Endothelial cell of umbilical vein (primary cell): ENCODE measurements at regions not wholly inside any gene's neighbourhood (a gene's known extent, or its start where the extent isn't known, plus 50 kb on each side); places are given as distances from the start of the nearest gene placed in this dataset.
"Not testable (repeated sequence)": the region's sequence is repeated elsewhere in the genome, so short reads cannot be mapped to it uniquely, and the experiment has no call there.

Experiments used
- BruUV-seq: library from RNA; stranded (reverse); fragments of 400-500 nt; replicated peaks from 2 replicates; lab custom pipeline; 2021; lab: Mats Ljungman, UMichigan
- CTCF ChIA-PET: fragments of 300-600, 350-600 bp; sonication (Branson Sonifier 250); formaldehyde crosslinking; loops from one replicate; lab custom pipeline; 2021; ENCODE audit warnings: antibody characterized with exemption, inconsistent platforms; lab: Charles Lee
- POLR2A ChIA-PET: fragments of 300-600, 350-600 bp; sonication (Branson Sonifier 250); formaldehyde crosslinking; loops from one replicate; lab custom pipeline; 2021; ENCODE audit warnings: antibody characterized with exemption, inconsistent platforms; lab: Charles Lee
- DNase-seq: peaks from one replicate; pipeline ENCODE4 v3.0.0-alpha.2; 2011; ENCODE audit warnings: low read depth, low spot score
- FAIRE-seq: peaks from 2 replicates; lab custom pipeline; 2011; peaks lifted over from hg19 to GRCh38; lab: Jason Lieb, UNC
- H2AFZ ChIP-seq: 2 replicates; pipeline ENCODE4 v1.6.0; 2012; ENCODE audit warnings: low read depth, low read length, control low read depth, inconsistent platforms
- H3K27ac ChIP-seq: 2 replicates; pipeline ENCODE4 v1.5.1; 2011; ENCODE audit warnings: low read depth, mild to moderate bottlenecking, control low read depth, low read length, moderate library complexity; ENCODE audit not compliant: insufficient read depth
- H3K27me3 ChIP-seq, 2 experiments: 2 replicates each; pipeline versions ENCODE4 v1.6.0 to v1.6.1; 2011; ENCODE audit warnings: low read length in 2 of 2, mixed read lengths in 1 of 2; ENCODE audit not compliant: control insufficient read depth in 2 of 2, insufficient read depth in 2 of 2
- H3K36me3 ChIP-seq, 2 experiments: 2 replicates in 1 of 2; 3 replicates in 1 of 2; pipeline ENCODE4 v1.5.1; 2011; ENCODE audit warnings: low read length in 2 of 2, mild to moderate bottlenecking in 1 of 2, moderate library complexity in 1 of 2; ENCODE audit not compliant: control insufficient read depth in 2 of 2, insufficient read depth in 2 of 2; ENCODE audit errors: extremely low read depth in 1 of 2
- H3K4me1 ChIP-seq: 3 replicates; pipeline ENCODE4 v1.5.1; 2011; ENCODE audit warnings: mild to moderate bottlenecking, low read length; ENCODE audit not compliant: control insufficient read depth, insufficient read depth; ENCODE audit errors: extremely low read depth
- H3K4me2 ChIP-seq: 2 replicates; pipeline ENCODE4 v1.6.1; 2011; ENCODE audit warnings: low read length, control low read depth, mixed read lengths; ENCODE audit not compliant: insufficient read depth
- H3K4me3 ChIP-seq, 3 experiments: fragments of 200-600 bp in 1 of 3; sonication (generic), shearing (Covaris generic) in 1 of 3; replicated peaks in 1 of 3; 2 replicates each; pipeline ENCODE4 v1.5.1; 2011 to 2016; ENCODE audit warnings: control low read depth in 3 of 3, low read length in 3 of 3, mild to moderate bottlenecking in 2 of 3, inconsistent platforms in 1 of 3, low read depth in 1 of 3, moderate library complexity in 1 of 3; ENCODE audit not compliant: insufficient read depth in 1 of 3
- H3K79me2 ChIP-seq: 2 replicates; pipeline ENCODE4 v1.6.0; 2012; ENCODE audit warnings: low read length, inconsistent platforms; ENCODE audit not compliant: control insufficient read depth, insufficient read depth
- H3K9ac ChIP-seq: replicated peaks from 2 replicates; pipeline ENCODE3; 2011; ENCODE audit warnings: low read length, control low read depth; ENCODE audit not compliant: insufficient read depth; ENCODE audit errors: extremely low read depth
- H3K9me1 ChIP-seq: replicated peaks from 3 replicates; pipeline ENCODE4 v1.6.0; 2011; ENCODE audit warnings: mild to moderate bottlenecking, low read length; ENCODE audit not compliant: control insufficient read depth, insufficient read depth; ENCODE audit errors: extremely low read depth
- H3K9me3 ChIP-seq: replicated peaks from 2 replicates; pipeline ENCODE4 v1.5.1; 2012; ENCODE audit warnings: low read length, inconsistent platforms; ENCODE audit not compliant: control insufficient read depth, insufficient read depth
- H4K20me1 ChIP-seq: replicated peaks from 2 replicates; pipeline ENCODE3; 2011; ENCODE audit warnings: mild to moderate bottlenecking, low read length; ENCODE audit not compliant: control insufficient read depth, insufficient read depth; ENCODE audit errors: extremely low read depth
- GATA2 ChIP-seq: IDR thresholded peaks from 2 replicates; pipeline ENCODE4 v1.7.0; 2011; ENCODE audit warnings: low read depth, mild to moderate bottlenecking, moderate library complexity, mixed read lengths, low read length; ENCODE audit not compliant: insufficient read length, insufficient read depth
- JUN ChIP-seq: IDR thresholded peaks from 2 replicates; pipeline ENCODE4 v1.6.1; 2011; ENCODE audit warnings: borderline replicate concordance, low read depth; ENCODE audit not compliant: insufficient read length, insufficient read depth
- MAX ChIP-seq: IDR thresholded peaks from 2 replicates; pipeline ENCODE4 v1.6.1; 2011; ENCODE audit not compliant: insufficient read depth, insufficient read length
- MYC ChIP-seq: IDR thresholded peaks from one replicate; pipeline ENCODE4 v1.6.1; 2011; ENCODE audit warnings: mild to moderate bottlenecking, low read depth, low read length
- POLR2A ChIP-seq: IDR thresholded peaks from 2 replicates; pipeline ENCODE4 v1.6.1; 2012; ENCODE audit warnings: low read depth, mild to moderate bottlenecking, control low read depth, low read length
- POLR2AphosphoS5 ChIP-seq: IDR thresholded peaks from 2 replicates; pipeline ENCODE4 v1.6.1; 2012; ENCODE audit warnings: low read depth, mild to moderate bottlenecking, control low read depth, low read length, moderate library complexity; ENCODE audit not compliant: insufficient read depth
- dilution Hi-C: fragments of 300-500 bp; cut with MboI; formaldehyde crosslinking; loops from one replicate; pipeline ENCODE4 v1.15.0; 2019; ENCODE audit warnings: low sequenced_read_pairs; ENCODE audit not compliant: extremely low pct_ligation_motif_present
- intact Hi-C: fragments of 100-400 bp; cut with micrococcal nuclease; formaldehyde crosslinking; loops from one replicate; pipeline ENCODE4 v1.10.0; 2022

- dilution Hi-C loops, result no loop called here
- H4K20me1 ChIP-seq, result no peaks in the 10 kb centered on the region
- CTCF ChIA-PET, result no interaction called here
Observed at GRCh38 chr10:34058845-34059614, 724.6 kb upstream of the NRP1 start.

GRCh38 chr10:34055410-34055985 lies 721.0 kb upstream of the NRP1 start:
- H3K4me1 ChIP-seq, CTCF ChIA-PET, DNase-seq, H3K79me2 ChIP-seq, H3K27me3 ChIP-seq, POLR2A ChIA-PET, H2AFZ ChIP-seq, H3K9me3 ChIP-seq, H3K27ac ChIP-seq, H3K36me3 ChIP-seq, H4K20me1 ChIP-seq, dilution Hi-C loops, BruUV-seq, H3K4me2 ChIP-seq, H3K9me1 ChIP-seq, H3K9ac ChIP-seq, FAIRE-seq, H3K4me3 ChIP-seq, intact Hi-C loops: not testable (repeated sequence)

More at GRCh38 chr10:34058845-34059614, 724.6 kb upstream of the NRP1 start:
- no peak overlapping the region for H3K4me2 ChIP-seq
- no peaks in the 10 kb centered on the region for H3K79me2 ChIP-seq
- no peak for DNase-seq
- intact Hi-C loops, result no loop called here
- H2AFZ ChIP-seq, result no peak overlapping the region
- H3K9me1 ChIP-seq, result no peaks in the 10 kb centered on the region
- H3K4me3 ChIP-seq, result no peak overlapping the region
- no peaks in the 10 kb centered on the region for H3K9me3 ChIP-seq
- POLR2A ChIA-PET, result no interaction called here
- no peak overlapping the region for H3K9ac ChIP-seq
- H3K4me1 ChIP-seq, result no peaks in the 10 kb centered on the region
- H3K36me3 ChIP-seq, result no peaks in the 10 kb centered on the region
- TF ChIP-seq MAX, result no peak
- no peak for TF ChIP-seq JUN
- TF ChIP-seq POLR2AphosphoS5, result no peak
- no peak for TF ChIP-seq MYC
- no peak for TF ChIP-seq GATA2
- no peak for TF ChIP-seq POLR2A
- no TSS peak for BruUV-seq
- H3K27me3 ChIP-seq, result no peaks in the 10 kb centered on the region
- FAIRE-seq, result no peak
- H3K27ac ChIP-seq, result no peak overlapping the region
